Neural cell (in vitro differentiated cells): ENCODE measurements at regions not wholly inside any gene's neighbourhood (a gene's known extent, or its start where the extent isn't known, plus 50 kb on each side); places are given as distances from the start of the nearest gene placed in this dataset.

Experiments
- H2AFZ ChIP-seq: fragments of 200-600, 300-800 bp; sonication (generic), shearing (Covaris generic); 2 replicates; pipeline ENCODE4 v1.6.0; 2014; ENCODE audit warnings: low read depth, mild to moderate bottlenecking, antibody characterized with exemption, low read length, moderate library complexity
- H3F3A ChIP-seq: fragments of 200-600 bp; shearing (Covaris generic); 2 replicates; pipeline ENCODE4 v1.6.1; 2016; ENCODE audit warnings: mild to moderate bottlenecking, moderate library complexity, mixed read lengths, antibody characterized with exemption, low read length; ENCODE audit not compliant: insufficient read depth, poor library complexity, severe bottlenecking
- H3K27ac ChIP-seq: fragments of 200-600, 300-800 bp; sonication (generic), shearing (Covaris generic); 2 replicates; pipeline ENCODE4 v1.5.1; 2014; ENCODE audit warnings: mild to moderate bottlenecking, low read length, moderate library complexity
- H3K27me3 ChIP-seq: fragments of 300-800, 200-600 bp; sonication (generic), shearing (Covaris generic); 2 replicates; pipeline ENCODE4 v1.6.0; 2014; ENCODE audit warnings: mild to moderate bottlenecking, low read depth, low read length, moderate library complexity; ENCODE audit not compliant: insufficient read depth
- H3K36me3 ChIP-seq: fragments of 300-800, 200-600 bp; sonication (generic), shearing (Covaris generic); 2 replicates; pipeline ENCODE4 v1.5.1; 2014; ENCODE audit warnings: mild to moderate bottlenecking, antibody characterized with exemption, low read length, moderate library complexity; ENCODE audit not compliant: insufficient read depth
- H3K4me2 ChIP-seq: fragments of 300-800, 200-600 bp; sonication (generic), shearing (Covaris generic); 2 replicates; pipeline ENCODE4 v1.6.0; 2014; ENCODE audit warnings: mild to moderate bottlenecking, low read length
- H3K4me3 ChIP-seq: fragments of 300-800, 200-600 bp; sonication (generic), shearing (Covaris generic); 2 replicates; pipeline ENCODE4 v1.5.1; 2014; ENCODE audit warnings: mild to moderate bottlenecking, low read length, moderate library complexity
- H3K79me2 ChIP-seq: fragments of 200-600 bp; shearing (Covaris generic); replicated peaks from 2 replicates; pipeline ENCODE4 v1.6.0; 2014; ENCODE audit warnings: mild to moderate bottlenecking, low read length, moderate library complexity; ENCODE audit not compliant: insufficient read depth
- H3K9ac ChIP-seq: fragments of 300-800, 200-600 bp; sonication (generic), shearing (Covaris generic); 2 replicates; pipeline ENCODE4 v1.6.1; 2016; ENCODE audit warnings: mild to moderate bottlenecking, low read length, mixed read lengths
- H3K9me2 ChIP-seq: fragments of 200-600 bp; shearing (Covaris generic); 2 replicates; pipeline ENCODE4 v1.6.1; 2016; ENCODE audit warnings: mild to moderate bottlenecking, low read length, mixed read lengths; ENCODE audit not compliant: insufficient read depth
- H3K9me3 ChIP-seq: fragments of 200-600, 300-800 bp; sonication (generic), shearing (Covaris generic); 2 replicates; pipeline ENCODE4 v1.6.1; 2016; ENCODE audit warnings: mild to moderate bottlenecking, mixed run types, low read length, moderate library complexity, mixed read lengths
- H4K20me1 ChIP-seq: fragments of 200-600 bp; shearing (Covaris generic); 2 replicates; pipeline ENCODE4 v1.6.1; 2016; ENCODE audit warnings: mild to moderate bottlenecking, mixed run types; ENCODE audit not compliant: insufficient read depth
- CTCF ChIP-seq: fragments of 450-650 bp; IDR thresholded peaks from 2 replicates; pipeline ENCODE4 v1.5.1; 2014; ENCODE audit warnings: antibody characterized with exemption, mild to moderate bottlenecking, moderate library complexity; ENCODE audit not compliant: poor library complexity, severe bottlenecking
- EP300 ChIP-seq: fragments of 450-650 bp; conservative IDR thresholded peaks from 2 replicates; pipeline ENCODE4 v1.6.1; 2014; ENCODE audit warnings: antibody characterized with exemption, mild to moderate bottlenecking, moderate library complexity; ENCODE audit not compliant: poor library complexity, severe bottlenecking
- EZH2 ChIP-seq: fragments of 200-600, 300-800 bp; shearing (Covaris generic), sonication (generic); IDR thresholded peaks from 2 replicates; pipeline ENCODE4 v1.6.1; 2014; ENCODE audit warnings: antibody characterized with exemption, low read length, borderline replicate concordance, mild to moderate bottlenecking; ENCODE audit not compliant: insufficient read depth, poor library complexity, severe bottlenecking
- MXI1 ChIP-seq: fragments of 450-650 bp; conservative IDR thresholded peaks from 2 replicates; pipeline ENCODE4 v1.6.1; 2014; ENCODE audit warnings: antibody characterized with exemption, mild to moderate bottlenecking; ENCODE audit not compliant: poor library complexity, severe bottlenecking
- POLR2AphosphoS5 ChIP-seq: IDR thresholded peaks from 2 replicates; pipeline ENCODE4 v1.6.1; 2012
- RAD21 ChIP-seq: fragments of 450-650 bp; conservative IDR thresholded peaks from 2 replicates; pipeline ENCODE4 v1.6.1; 2014; ENCODE audit warnings: antibody characterized with exemption, mild to moderate bottlenecking, moderate library complexity
- REST ChIP-seq: IDR thresholded peaks from 2 replicates; pipeline ENCODE4 v1.6.1; 2012; ENCODE audit warnings: borderline replicate concordance
- SMC3 ChIP-seq: fragments of 450-650 bp; conservative IDR thresholded peaks from 2 replicates; pipeline ENCODE4 v1.6.1; 2014; ENCODE audit warnings: antibody characterized with exemption, mild to moderate bottlenecking, moderate library complexity; ENCODE audit not compliant: poor library complexity
- TAF1 ChIP-seq: IDR thresholded peaks from 2 replicates; pipeline ENCODE4 v1.6.1; 2012; ENCODE audit warnings: low read depth

- Histone ChIP-seq H4K20me1 (no peaks in the 10 kb centered on the region), H3K9ac (no peak overlapping the region), H3K4me2 (no peak overlapping the region), H3K27me3 (no peaks in the 10 kb centered on the region), H3K27ac (no peak overlapping the region), H3F3A (no peaks in the 10 kb centered on the region), H3K79me2 (no peaks in the 10 kb centered on the region), H3K9me3 (no peaks in the 10 kb centered on the region), H3K4me3 (no peak overlapping the region), H3K36me3 (no peaks in the 10 kb centered on the region), H2AFZ (no peak overlapping the region), H3K9me2 (no peaks in the 10 kb centered on the region)
- no peak for TF ChIP-seq EP300
- TF ChIP-seq MXI1 = no peak
- no peak for TF ChIP-seq EZH2
- TF ChIP-seq POLR2AphosphoS5 = no peak
- no peak for TF ChIP-seq REST
- no peak for TF ChIP-seq SMC3
- no peak for TF ChIP-seq CTCF
- no peak for TF ChIP-seq TAF1
Observed at GRCh38 chr6:88445188-88445965, 279.2 kb upstream of the CNR1 start.

GRCh38 chr6:88443554-88443953 lies 277.4 kb upstream of the CNR1 start:
- no peak overlapping the region for H3K27ac ChIP-seq
- H3K4me3 ChIP-seq = no peak overlapping the region
- no peak overlapping the region for H3K9ac ChIP-seq
- H3K27me3 ChIP-seq = no peaks in the 10 kb centered on the region
- no peaks in the 10 kb centered on the region for H3K36me3 ChIP-seq
- H3K4me2 ChIP-seq = no peak overlapping the region
- H3K79me2 ChIP-seq = no peaks in the 10 kb centered on the region
- H2AFZ ChIP-seq = no peak overlapping the region
- no peak for TF ChIP-seq TAF1
- TF ChIP-seq RAD21 = no peak
- H3K9me2 ChIP-seq = no peaks in the 10 kb centered on the region
- no peaks in the 10 kb centered on the region for H3F3A ChIP-seq
- no peaks in the 10 kb centered on the region for H3K9me3 ChIP-seq
- no peaks in the 10 kb centered on the region for H4K20me1 ChIP-seq

GRCh38 chr6:88442737-88443136 lies 276.6 kb upstream of the CNR1 start:
- H3F3A ChIP-seq = no peaks in the 10 kb centered on the region
- no peak overlapping the region for H3K9ac ChIP-seq
- no peaks in the 10 kb centered on the region for H3K9me2 ChIP-seq
- no peaks in the 10 kb centered on the region for H4K20me1 ChIP-seq
- TF ChIP-seq EZH2 (no peak), SMC3 (no peak), POLR2AphosphoS5 (no peak), EP300 (no peak), REST (no peak), TAF1 (no peak), MXI1 (no peak), CTCF (no peak), RAD21 (no peak)
- H2AFZ ChIP-seq = no peak overlapping the region
- H3K27me3 ChIP-seq = no peaks in the 10 kb centered on the region
- H3K9me3 ChIP-seq = no peaks in the 10 kb centered on the region
- no peaks in the 10 kb centered on the region for H3K79me2 ChIP-seq
- H3K27ac ChIP-seq = no peak overlapping the region
- no peaks in the 10 kb centered on the region for H3K36me3 ChIP-seq
- no peak overlapping the region for H3K4me2 ChIP-seq
- H3K4me3 ChIP-seq = no peak overlapping the region
